Stimulated activated CD4-positive, alpha-beta T cell treated with anti-CD3 and anti-CD28 coated beads, Interleukin-1b, Interleukin-23, amount 100 ng/mL, for 1 hour (primary cell): ENCODE measurements at regions not wholly inside any gene's neighbourhood (a gene's known extent, or its start where the extent isn't known, plus 50 kb on each side); places are given as distances from the start of the nearest gene placed in this dataset.
"Not testable (repeated sequence)": the region's sequence is repeated elsewhere in the genome, so short reads cannot be mapped to it uniquely, and the experiment has no call there.

Experiments
- DNase-seq, 2 donors: peaks; one replicate each; pipeline ENCODE4 v3.0.0-alpha.2; 2020; ENCODE audit warnings: low read depth in 2 of 2

DNA sequence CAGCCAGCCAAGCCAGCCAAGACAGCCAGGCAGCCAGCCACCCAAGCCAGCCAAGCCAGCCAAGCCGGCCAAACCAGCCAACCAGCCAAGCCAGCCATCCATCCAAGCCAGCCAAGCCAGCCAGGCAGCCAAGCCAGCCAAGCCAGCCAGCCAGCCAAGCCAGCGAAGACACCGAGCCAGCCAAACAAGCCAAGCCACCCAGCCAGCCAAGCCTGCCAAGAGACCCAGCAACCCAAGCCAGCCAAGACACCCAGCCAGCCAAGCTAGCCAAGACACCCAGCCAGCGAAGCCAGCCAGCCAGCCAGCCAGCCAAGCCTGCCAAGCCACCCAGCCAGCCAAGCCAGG is 318.0 kb upstream of the PLGLB2 start:
- DNase-seq, result not testable (repeated sequence)

DNA sequence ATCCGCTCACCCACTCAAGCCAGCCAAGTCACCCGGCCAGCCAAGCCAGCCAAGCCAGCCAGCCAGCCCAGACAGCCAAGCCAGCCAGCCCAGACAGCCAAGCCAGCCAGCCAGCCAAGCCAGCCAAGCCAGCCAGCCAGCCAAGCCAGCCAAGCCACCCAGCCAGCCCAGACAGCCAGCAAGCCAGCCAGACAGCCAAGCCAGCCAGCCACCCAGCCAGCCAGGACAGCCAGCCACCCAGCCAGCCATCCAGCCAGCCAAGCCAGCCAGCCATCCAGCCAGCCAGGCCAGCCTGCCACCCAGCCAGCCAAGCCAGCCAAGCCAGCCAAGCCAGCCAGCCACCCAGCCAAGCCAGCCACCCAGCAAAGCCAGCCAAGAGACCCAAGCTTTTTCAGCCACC is 316.8 kb upstream of the PLGLB2 start:
- not testable (repeated sequence) for DNase-seq

DNA sequence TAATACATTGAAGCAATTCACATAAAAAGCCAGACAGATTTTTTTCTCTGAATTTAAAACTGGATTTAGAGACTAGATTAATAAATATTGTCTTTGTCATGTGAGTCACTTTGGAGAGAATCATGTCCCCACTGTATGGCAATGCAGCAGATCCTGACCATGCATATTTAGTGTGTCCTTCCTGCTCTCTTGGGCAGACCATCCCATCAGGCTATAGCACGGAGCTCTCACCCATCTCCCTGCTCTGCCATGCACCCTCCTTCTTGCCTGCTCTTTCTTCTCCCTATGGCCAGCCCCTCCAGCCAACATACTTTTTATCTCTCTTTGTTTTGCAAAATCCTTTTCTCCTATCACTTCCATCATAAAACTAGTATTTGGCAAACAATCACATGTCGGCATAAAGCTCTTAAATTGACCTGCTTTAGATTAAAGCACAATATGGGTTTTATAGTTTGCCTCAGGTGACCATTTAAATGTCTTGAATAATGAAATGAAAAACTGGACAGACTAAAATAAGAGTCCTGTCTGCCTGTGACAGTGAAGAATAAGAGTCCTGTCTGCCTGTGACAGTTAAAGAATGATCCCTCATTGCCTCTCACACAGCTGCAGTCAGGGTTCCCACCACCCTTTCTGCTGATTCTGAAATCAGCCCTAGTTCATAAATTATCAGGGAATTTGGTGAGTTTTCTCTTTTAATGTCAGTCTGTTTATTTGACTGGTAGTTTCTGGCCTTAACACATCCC is 315.0 kb upstream of the PLGLB2 start:
- DNase-seq, result not testable (repeated sequence)

DNA sequence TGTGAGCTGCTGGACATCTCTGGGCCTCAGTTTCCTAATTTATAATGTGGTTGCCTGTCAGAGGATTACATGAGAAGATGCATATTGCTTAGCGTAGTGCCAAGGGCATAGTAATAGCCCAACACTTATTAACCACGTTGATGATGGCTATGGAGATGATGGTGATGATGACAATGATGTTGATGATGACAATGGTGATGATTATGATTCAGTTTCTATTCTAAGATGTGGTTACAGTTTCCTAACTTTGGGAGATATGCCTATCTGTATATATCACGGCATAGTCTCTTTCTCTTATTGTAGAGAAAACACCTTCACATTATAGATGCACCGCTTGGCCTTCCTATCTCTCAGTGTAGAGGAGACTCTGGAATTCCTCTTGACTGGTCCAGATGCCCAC is 311.9 kb upstream of the PLGLB2 start:
- not testable (repeated sequence) for DNase-seq

DNA sequence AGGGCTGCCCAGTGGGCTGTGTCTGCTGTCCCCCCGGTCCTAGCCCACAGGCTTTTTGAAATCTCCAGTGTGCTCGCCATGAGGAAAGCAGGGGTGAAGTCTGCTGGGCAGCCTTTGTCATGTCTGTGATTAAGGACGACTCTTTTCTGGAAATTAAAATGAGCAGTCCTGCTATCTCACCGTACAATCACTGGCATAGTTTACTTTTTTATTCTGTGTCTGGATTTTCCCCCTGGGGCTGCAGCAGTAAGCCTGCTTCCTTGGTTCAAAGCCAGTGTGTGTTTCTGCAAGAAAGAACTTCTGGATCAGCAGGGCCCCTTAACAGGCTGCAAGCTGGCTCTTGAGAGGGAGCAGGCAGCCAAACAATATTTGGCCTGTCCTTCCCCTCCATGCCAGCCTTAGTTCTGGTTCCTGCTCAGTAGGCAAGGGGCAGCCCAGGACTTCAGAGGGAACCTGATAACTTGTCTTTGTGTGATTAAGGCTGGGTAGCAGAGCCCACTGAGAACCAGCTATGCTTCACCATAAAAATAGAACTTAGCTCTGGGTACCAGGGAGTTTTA is 310.1 kb upstream of the PLGLB2 start:
- DNase-seq, result not testable (repeated sequence)

DNA sequence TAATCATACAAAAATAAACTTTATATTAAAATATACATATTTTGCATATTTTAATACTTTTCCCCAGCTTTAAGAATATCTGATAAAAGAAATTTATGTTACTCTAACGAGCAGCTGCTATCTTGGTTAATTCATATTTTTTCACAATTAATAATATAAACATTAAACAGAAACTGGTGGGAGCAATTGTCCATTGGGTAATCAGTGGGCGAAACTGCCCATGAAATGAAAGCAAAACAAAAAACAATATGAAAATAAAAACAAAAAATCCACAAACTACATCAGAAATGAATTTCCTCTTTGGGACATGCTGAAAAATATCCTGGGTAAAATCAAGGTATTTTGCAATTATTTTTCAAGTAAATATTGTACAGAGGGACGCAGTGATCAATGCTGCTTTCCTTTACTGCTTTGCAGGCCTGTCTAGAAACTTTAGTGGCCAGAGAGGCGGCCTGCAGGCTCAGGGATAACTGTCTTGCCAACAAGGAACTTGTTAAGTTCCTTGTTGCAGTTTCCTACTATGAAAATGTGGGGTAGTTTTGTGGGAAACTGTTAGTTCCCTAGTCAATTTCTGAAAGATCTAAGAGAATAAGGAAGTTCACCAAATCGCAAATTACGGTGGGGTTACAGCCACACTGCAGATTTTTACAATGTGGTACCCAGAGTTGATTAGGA is 309.0 kb upstream of the PLGLB2 start:
- not testable (repeated sequence) for DNase-seq

DNA sequence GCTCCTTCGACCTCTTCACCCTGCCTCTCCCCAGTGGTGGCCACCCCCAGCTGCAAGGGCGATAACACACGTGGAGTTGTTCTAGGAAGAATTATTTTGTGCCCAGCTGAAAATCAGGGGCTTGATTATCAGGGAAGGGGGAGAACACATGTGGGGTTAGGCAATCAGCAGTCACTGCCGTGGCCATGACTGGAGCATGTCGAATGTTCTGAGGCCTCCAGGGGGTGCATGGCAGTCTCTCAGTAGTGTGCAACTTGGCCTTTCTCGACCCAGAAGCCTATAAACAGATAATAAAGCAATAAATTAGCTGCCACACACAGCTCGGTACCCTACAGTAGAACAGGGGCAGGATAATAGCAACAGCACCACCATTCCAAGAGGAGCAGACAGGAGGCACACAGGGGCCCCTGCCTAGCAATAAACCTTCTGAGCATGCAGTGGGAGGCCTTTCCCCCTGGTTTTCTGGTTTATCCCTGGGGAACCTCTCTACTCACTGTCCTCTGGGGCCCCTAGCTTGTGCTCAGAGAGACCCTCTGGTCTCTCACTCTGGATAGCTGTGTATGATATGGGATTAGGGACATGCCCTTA is 308.2 kb upstream of the PLGLB2 start:
- not testable (repeated sequence) for DNase-seq

DNA sequence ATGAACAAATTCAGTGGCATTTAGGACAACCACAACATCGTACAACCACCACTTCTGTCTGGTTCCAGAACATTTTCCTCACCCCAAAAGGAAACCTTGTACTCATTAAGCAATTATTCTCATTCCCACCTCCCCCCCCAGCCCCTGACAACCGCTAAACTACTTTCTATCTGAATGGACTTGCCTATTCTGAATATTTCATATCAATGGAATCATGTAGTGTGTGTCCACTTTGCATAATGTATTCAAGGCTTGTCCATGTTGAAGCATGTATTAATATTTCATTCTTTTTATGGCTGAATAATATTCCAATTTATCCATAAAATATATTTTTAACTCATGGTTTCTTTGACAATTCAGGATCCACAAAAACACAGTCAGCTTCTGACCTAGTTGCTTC is 307.2 kb upstream of the PLGLB2 start:
- not testable (repeated sequence) for DNase-seq

DNA sequence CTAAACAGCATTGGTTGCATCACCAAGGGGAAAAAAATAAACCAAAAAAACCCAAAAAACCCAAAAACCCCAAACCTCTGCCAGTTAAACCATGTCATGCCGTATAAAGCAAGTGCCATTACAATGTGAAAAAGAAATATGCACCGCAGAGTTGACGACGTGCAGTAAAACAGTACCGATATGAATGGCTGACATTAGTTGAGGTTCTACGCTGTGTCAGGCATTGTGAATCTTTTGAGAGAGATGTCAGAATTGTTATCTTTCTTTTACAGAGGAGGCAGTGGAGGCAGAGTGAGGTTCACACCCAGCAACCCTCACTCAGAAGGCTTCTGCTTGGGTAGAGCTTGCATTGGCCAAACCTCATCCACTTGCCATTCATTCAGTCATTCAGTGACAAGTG is 306.5 kb upstream of the PLGLB2 start:
- not testable (repeated sequence) for DNase-seq

DNA sequence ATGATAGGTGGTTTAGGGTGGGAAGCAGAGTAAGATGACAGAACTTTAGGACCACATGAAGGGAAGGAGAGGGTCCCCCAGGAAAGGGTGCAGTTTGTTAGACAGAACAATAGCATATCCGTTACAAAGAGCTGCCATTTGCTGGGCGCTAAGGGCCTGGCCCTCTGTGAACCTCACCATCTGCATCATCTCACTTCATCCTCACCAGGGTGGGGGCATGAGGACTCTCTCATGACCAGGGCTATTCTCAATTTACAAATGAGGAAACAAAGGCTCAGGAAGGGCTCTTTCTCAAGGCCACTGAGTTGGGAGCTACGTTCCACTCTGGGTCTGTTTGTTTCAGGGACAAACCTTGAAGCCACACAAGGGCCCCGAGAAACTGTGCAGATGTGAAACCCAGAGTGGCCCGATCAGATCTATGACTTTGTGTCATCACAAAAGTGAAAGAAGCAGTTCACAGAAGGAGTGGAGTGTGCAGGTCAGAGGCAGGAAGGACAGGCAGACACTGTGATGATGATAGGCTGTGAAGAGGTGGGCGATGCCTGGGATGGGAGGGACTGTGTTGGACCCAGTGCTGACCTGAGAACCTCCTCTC is 304.8 kb upstream of the PLGLB2 start:
- not testable (repeated sequence) for DNase-seq

DNA sequence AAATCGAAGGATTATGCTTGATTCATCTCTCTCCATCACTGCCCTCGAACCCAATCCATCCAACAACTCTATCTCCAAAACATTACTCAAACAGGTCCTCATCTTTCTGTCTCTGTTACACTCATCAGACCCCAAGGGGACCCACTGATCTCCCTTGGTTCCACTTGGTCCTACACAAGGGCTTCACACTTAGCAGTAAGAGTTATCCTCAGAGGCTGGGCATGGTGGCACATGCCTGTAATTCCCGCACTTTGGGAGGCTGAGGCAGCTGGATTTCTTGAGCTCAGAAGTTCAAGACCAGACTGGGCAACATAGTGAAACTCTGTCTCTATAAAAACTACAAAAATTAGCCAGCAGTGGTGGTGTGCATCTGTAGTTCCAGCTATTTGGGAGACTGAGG is 302.9 kb upstream of the PLGLB2 start:
- not testable (repeated sequence) for DNase-seq

DNA sequence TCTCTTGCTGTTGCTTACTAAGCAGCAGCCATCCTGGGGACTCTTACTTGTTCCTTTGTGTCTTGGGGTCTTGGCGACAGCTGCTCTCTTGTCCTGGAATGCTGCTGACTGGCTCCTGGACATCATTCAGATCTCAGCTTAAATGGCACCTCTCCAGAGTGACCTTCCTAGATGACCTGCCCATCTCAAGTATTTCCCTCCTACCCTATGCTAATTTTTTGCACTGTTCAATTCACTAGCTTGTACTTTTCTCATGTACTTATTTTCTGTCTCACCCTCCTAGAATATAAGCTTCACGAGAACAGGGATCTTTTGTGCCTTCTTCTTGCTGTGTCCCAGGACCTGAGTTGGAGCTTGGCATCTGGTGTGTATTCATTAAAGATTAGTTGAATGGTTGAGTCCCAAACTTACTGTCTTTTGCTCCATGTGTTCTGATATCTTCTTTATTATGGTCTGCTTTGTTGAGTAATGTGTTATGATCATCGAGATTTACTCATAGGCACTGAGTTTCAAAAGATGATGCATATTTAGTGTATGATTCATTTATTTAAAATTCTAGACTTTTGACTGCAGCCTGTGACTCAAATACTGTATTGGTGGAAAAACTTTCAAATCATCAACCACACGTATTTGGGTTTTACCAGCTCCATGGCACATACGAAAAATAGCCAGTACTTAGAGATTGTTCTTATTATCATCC is 302.1 kb upstream of the PLGLB2 start:
- DNase-seq, result not testable (repeated sequence)

DNA sequence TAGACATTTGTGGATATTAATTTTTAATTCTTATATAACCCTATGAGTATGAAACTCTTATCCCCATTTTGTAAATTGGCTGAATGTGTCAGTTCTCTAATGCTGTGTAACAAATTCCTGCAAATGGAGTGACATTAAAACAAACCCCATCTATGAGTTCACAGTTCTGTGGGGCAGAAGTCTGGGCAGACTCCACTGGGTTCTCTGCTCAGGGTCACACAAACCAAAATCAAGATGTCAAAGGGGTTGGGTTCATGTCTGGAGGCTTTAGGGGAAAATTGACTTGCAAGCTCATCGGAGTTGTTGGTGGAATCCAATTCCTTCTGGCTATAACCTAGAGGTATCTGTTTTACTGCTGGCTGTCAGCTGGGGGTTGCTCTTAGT is 301.6 kb upstream of the PLGLB2 start:
- DNase-seq, result not testable (repeated sequence)

DNA sequence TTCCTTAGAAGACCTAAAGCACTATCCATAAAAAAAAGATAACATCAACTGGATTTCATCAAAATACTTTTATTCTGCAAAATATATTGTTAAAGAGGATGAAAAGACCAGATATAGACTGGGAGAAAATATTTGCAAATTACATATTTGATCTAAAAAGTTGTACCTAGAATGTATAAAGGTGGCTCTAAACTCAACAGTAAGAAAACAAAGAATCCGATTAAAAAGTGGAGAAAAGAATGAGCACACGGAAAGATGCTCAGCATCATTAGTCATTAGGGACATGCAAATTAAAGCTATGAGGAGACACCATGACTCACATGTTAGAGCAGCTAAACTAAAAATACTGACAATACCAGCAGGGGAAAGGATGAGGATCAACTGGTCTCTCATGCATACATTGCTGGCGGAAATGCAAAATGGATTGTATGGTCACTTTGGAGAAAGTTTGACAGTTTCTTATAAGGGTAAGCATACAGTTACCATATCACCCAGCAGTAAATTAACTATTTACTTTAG is 298.4 kb upstream of the PLGLB2 start:
- DNase-seq, result not testable (repeated sequence)

DNA sequence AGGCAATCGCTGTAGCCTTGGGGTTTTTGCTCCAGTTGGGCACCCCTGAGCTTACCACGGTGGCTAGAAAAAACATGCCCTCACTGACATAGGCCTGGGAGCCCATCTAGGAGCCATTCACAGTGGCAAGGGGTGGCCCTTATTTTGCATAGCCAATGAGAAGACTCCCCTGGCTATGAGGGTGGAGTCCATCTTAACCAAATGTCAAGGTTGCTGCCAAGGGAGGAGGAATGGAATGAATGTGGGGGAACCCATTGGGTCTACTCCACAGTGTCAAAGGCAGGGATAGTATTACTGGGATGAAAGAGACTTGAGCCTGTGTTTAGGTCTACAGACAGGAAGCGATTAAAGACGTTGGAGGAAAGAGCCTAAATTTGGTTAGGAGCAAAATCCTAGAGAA is 295.7 kb upstream of the PLGLB2 start:
- not testable (repeated sequence) for DNase-seq

DNA sequence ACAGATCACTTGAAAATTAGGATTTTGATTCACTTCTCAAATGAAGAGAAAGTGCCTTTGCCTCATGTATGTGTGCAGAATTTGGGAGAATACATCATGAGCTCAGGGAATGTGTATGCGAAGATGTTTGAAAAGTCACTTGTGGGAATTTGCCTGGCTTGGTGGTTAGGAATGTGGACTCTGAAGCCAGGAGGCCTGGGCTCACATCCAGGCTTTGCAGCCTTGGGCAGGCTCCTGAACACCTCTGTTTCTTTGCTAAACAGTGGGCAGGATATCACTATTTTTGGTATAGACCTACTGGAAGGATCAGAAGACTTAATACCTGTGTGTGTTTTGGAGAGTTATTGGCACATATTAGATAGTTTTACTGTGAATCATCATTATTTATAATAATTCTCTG is 295.0 kb upstream of the PLGLB2 start:
- not testable (repeated sequence) for DNase-seq

DNA sequence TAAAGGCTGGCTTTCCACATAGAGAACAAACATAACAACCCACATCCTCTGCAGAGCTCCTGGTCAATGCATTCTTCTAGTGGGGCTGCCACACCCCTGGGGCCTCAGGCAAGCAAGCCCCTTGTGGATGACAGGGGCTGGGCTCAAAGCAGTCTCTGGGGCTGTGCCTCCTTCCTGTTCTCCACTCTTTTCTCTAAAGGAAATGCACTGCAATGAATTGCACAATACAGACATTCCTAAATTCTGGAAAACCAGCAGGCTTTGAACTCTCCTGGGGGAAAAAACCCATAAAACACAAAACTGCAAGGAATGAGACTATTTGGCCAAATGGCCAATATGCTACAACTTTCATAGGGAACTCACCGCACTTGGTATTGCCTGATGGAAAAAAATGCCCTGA is 293.9 kb upstream of the PLGLB2 start:
- not testable (repeated sequence) for DNase-seq

DNA sequence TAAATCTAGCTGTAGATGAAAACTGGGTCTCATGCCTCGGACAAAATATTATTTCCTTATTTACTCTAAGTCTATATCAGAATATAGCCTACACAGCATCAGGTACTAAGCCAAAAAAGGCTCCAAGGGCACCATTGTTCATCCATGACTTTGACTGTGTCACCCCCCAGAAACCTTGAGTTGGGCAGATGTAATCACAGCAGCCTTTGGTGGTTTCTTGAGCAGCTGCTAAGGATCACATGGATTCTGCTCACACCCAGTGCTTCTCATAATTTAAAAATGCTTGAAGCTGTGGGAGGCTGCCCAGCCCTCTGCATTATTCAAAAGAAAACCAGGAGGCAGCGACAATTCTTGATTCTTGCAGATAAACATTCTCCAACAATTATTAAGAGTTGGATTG is 293.5 kb upstream of the PLGLB2 start:
- DNase-seq, result not testable (repeated sequence)

DNA sequence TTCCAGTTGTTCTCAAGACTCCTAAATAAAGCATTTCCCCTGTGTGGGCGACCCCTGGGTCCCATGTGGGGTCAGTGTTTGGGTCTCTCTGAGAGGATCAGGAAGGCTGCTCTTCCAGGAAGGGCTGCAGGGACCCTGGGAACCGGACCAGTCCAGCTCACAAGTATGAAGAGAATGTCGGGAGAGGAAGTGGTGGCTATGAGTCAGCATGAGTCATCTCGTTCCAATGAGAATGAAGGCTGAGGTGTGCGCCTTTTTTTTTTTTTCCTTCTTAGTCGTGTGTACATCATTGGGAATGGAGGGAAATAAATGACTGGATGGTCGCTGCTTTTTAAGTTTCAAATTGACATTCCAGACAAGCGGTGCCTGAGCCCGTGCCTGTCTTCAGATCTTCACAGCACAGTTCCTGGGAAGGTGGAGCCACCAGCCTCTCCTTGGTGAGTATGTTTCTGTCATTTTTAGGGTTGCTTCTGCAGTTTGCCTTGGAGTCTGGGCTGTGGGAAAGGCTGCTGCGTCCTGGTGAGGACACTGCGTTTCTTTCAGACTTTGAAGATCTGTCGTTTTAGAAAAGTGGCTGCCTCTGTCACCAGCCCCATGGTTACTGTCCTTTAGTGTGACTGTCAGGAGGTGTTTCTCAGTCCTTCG is 292.6 kb upstream of the PLGLB2 start:
- DNase-seq, result not testable (repeated sequence)

DNA sequence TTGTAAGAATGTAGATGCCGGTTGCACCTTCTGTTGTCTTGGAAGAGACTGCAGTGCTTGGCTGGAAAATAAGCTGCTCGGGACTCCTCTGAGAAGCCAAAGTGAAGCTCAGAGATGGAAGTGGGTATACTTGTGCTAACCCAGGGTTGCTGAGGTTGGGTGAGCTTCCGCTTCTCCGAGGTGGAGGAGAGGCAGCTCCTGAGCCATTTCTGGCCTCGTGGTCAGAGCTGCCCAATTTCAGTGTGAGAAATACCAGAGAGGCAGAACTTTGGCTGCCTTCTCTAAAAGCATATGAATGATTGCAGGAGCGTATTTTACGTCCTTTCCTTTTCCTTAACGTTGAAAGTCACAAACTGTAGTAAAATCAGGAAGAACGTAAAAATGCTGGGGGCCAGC is 292.0 kb upstream of the PLGLB2 start:
- DNase-seq, result not testable (repeated sequence)
